CD4-positive, alpha-beta T cell treated with Interleukin-12 subunit alpha and Interleukin-12 subunit beta, for 1 hour (primary cell): ENCODE measurements at regions not wholly inside any gene's neighbourhood (a gene's known extent, or its start where the extent isn't known, plus 50 kb on each side); places are given as distances from the start of the nearest gene placed in this dataset.

Source experiments
- DNase-seq: peaks from one replicate; pipeline ENCODE4 v3.0.0-alpha.2; 2020

- DNase-seq = no peak
Observed at GRCh38 chrX:69299951-69300714, 134.9 kb upstream of the PJA1 start.

- DNase-seq = no peak
Observed at GRCh38 chrX:69299285-69299684, 134.0 kb upstream of the PJA1 start.

- DNase-seq = no peak
Observed at GRCh38 chrX:69298466-69299140, 133.3 kb upstream of the PJA1 start.

- no peak for DNase-seq
Observed at GRCh38 chrX:69297506-69297905, 132.3 kb upstream of the PJA1 start.

GRCh38 chrX:69293776-69294601 lies 128.7 kb upstream of the PJA1 start:
- no peak for DNase-seq

GRCh38 chrX:69291116-69291515 lies 125.9 kb upstream of the PJA1 start:
- no peak for DNase-seq

- DNase-seq = no peak
Observed at GRCh38 chrX:69290292-69290691, 125.0 kb upstream of the PJA1 start.

GRCh38 chrX:69289793-69290123 lies 124.5 kb upstream of the PJA1 start:
- DNase-seq = no peak

GRCh38 chrX:69289046-69289792 lies 124.0 kb upstream of the PJA1 start:
- no peak for DNase-seq

GRCh38 chrX:69287095-69287494 lies 121.8 kb upstream of the PJA1 start:
- no peak for DNase-seq

GRCh38 chrX:69286565-69286906 lies 121.3 kb upstream of the PJA1 start:
- DNase-seq = no peak

GRCh38 chrX:69285881-69286564 lies 120.8 kb upstream of the PJA1 start:
- DNase-seq = peak; percentile 50

- no peak for DNase-seq
Observed at GRCh38 chrX:69285401-69285877, 120.2 kb upstream of the PJA1 start.

- no peak for DNase-seq
Observed at GRCh38 chrX:69284491-69284890, 119.2 kb upstream of the PJA1 start.

GRCh38 chrX:69282893-69283690 lies 117.8 kb upstream of the PJA1 start:
- DNase-seq = no peak

- no peak for DNase-seq
Observed at GRCh38 chrX:69280933-69281332, 115.7 kb upstream of the PJA1 start.

GRCh38 chrX:69279234-69279633 lies 114.0 kb upstream of the PJA1 start:
- DNase-seq = no peak

- DNase-seq = no peak
Observed at GRCh38 chrX:69278031-69278687, 112.9 kb upstream of the PJA1 start.

GRCh38 chrX:69277369-69277990 lies 112.2 kb upstream of the PJA1 start:
- DNase-seq = no peak

GRCh38 chrX:69268611-69269010 lies 103.4 kb upstream of the PJA1 start:
- no peak for DNase-seq

GRCh38 chrX:69264158-69264581 lies 98.9 kb upstream of the PJA1 start:
- DNase-seq = no peak
